CD4-positive, alpha-beta T cell treated with Interleukin-6 for 4 hours (primary cell): ENCODE measurements at regions not wholly inside any gene's neighbourhood (a gene's known extent, or its start where the extent isn't known, plus 50 kb on each side); places are given as distances from the start of the nearest gene placed in this dataset.

ENCODE experiments used
- DNase-seq: peaks from one replicate; pipeline ENCODE4 v3.0.0-alpha.2; 2020; ENCODE audit warnings: mixed read lengths

DNA sequence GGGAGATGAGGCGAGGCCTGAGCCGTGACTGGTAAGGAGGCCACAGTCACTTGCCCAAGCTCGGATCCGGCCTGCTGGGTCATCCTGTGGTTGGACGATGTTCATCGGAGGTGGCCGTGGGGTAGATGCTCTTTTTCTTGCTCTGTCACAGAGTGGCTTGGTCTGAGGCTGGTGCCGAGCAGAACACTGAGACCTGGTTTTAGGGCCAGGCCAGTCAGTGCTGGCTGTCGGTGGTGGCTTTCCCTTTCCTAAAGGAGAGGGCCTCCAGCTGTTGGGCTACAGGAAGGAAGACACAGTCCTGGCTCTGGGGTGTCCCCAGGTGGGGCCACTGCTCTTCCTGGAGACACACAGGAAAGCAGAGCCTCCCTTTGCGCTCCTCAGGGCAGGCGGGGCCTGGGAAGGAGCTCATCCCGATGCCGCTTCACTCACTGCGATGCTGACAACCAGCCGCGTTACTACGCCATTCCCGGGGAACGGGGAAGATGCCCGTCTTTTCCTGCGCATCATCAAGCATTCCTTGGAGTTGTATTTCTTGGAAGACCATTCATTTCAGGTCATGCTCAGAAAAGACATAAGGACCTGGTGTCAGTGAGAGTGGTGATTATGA lies 254.8 kb upstream of the IRX4 start:
- no peak for DNase-seq

DNA sequence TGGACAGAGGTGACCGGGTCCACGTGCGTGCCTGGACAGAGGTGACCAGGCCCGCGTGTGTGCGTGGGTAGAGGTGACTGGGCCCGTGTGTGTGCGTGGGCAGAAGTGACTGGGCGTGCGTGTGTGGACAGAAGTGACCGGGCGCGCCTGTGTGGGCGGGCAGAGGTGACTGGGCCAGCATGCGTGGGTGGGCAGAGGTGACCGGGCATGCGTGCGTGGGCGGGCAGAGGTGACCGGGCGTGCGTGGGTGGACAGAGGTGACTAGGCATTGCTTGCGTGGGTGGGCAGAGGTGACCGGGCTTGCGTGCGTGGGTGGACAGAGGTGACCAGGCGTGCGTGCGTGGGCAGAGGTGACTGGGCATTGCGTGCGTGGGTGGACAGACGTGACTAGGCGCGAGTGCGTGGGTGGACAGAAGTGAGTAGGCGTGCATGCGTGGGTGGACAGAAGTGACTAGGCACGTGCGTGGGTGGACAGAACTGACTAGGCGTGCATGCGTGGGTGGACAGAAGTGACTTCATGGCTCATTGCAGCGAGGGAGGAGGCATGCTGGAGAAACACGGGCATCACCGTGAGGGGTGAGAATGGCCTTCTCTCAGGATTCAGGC lies 254.1 kb upstream of the IRX4 start:
- DNase-seq = no peak

- DNase-seq = no peak
Observed at GRCh38 chr5:2135833-2136232, 253.1 kb upstream of the IRX4 start.

- DNase-seq = no peak
Observed at GRCh38 chr5:2135354-2135753, 252.6 kb upstream of the IRX4 start.

GRCh38 chr5:2134543-2135292 lies 252.0 kb upstream of the IRX4 start:
- no peak for DNase-seq

GRCh38 chr5:2133936-2134335 lies 251.2 kb upstream of the IRX4 start:
- no peak for DNase-seq

GRCh38 chr5:2133080-2133479 lies 250.4 kb upstream of the IRX4 start:
- no peak for DNase-seq

DNA sequence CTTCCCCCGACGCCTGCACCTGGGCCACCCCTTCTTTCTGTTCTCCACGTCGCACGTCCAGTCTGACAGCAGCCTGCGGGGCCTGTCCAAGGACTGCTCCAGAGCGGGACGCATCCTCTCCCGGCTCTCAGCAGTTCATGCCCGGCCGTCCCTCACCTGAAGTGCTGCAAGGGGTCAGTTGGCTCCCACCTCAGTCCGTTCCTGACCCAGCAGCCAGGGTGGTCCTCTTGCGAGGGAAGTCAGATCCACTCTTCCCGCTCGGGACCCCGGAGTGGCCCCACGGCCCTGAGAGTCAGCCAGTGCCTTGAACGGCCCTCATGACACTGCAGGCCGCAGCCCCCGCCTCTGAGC lies 249.7 kb upstream of the IRX4 start:
- DNase-seq = no peak

GRCh38 chr5:2131826-2132496 lies 249.2 kb upstream of the IRX4 start:
- DNase-seq = no peak

DNA sequence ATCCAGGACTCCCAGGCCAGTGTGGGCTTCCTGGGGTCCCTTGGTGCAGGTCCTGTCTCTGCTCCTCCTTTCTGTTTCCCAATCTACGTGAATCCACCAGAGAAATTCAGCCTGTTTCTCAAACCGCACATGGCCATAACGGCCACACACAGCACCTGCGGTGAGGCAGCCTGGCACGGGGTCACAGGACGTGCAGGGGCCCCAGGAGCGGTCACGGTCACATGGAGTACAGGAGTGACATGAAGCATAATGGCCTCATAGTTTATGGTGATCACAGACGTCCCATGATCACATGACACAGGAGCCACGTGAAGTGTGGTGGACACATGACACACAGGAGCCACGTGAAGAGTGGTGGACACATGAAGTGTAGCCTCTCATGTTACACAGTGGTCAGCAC lies 248.5 kb upstream of the IRX4 start:
- DNase-seq = no peak

GRCh38 chr5:2130361-2130760 lies 247.6 kb upstream of the IRX4 start:
- no peak for DNase-seq

GRCh38 chr5:2129568-2130272 lies 247.0 kb upstream of the IRX4 start:
- no peak for DNase-seq

GRCh38 chr5:2128686-2129355 lies 246.1 kb upstream of the IRX4 start:
- DNase-seq = no peak

DNA sequence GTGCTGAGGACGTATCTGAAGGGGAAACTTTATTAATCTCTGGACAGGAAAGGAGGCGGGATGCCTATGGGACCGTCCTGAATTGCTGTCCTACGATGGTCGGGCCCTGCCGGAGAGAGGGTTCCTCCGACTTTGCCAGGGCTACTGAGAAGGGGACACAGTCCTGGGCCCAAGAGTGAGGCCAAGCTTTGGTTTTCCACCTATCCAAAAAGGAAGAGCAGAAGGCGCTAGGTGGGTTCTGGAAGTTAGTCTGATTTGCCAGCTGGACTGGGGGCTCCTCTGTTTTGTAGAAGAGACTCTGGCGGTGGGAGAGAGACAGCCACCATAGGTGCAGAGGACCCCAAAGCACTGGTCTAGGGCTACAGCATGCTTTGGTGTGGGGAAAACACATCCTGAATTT lies 243.8 kb upstream of the IRX4 start:
- DNase-seq = no peak

DNA sequence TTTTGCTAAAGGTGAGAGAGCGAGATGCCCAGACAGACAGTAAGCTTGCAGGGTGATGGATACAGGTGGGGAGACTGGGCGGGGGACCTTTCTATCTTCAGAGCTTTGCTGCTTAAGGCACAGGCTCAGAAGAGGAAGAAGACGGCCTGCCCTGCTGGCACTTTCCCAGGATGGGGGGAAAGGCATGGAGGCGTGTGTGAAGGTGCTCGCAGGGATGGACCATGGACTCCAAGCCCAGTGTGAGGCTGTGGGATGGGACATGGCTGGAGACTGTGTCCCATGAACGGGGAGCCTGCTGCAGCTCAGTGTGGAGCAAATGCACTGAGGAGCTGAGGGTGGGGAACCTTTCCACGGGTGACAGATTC lies 243.2 kb upstream of the IRX4 start:
- DNase-seq = no peak

GRCh38 chr5:2125171-2125900 lies 242.6 kb upstream of the IRX4 start:
- no peak for DNase-seq

DNA sequence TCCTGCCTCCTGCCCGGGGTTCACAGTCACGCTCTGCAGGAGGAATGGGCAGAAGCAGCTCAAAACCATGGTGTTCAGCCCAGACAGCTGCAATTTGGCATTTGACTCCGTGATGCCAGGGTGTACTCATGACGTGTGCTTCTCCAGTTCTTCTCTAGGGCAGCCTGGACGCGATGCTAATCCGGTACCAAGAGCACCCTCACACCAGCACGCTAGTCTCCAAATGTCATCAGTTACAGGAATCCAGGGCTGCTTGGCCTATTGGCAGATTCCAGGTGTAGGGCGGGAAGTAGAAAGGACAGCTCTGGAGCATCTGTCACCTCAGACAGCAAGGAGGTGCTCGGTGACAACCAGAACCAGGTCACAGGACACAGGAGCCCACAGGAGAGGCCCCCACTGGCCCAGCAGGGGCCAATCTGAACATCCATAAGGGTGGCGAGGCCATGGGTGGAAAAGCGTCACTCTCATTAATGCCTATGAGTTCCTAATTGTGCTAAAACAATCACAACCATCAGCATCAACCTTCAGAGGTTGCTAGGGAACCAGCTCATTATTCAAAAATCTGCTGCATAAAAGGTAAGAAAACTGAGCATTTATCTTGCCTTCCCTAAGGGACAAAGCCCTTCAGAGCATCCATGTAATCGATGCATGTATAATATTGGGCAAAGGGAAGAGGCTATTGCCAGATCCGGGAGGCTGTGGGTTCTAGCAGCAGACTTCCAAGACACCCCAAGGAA lies 241.9 kb upstream of the IRX4 start:
- DNase-seq = no peak

GRCh38 chr5:2123874-2124273 lies 241.1 kb upstream of the IRX4 start:
- no peak for DNase-seq

GRCh38 chr5:2120361-2120760 lies 237.6 kb upstream of the IRX4 start:
- no peak for DNase-seq

DNA sequence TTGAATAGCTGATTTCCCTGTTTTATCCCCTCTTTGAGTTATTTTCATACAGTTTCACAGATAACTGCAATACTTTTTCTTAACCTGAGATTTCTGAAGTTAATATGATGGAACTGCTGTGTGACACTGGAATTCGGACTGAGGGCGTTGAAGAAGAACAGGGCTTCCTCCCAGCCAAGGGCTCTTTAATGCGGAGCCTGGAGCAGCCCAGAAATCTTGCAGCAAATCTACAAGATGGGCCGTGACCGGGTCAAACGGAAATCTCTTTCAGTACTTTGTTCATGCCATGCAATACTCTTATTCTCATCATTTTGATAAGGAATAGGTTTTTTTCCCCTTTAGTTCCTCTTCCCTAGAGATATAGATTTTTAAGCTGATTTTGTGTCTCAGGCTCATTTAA lies 236.8 kb upstream of the IRX4 start:
- DNase-seq = no peak

GRCh38 chr5:2113348-2114131 lies 230.8 kb upstream of the IRX4 start:
- no peak for DNase-seq
